ENCODE measurements at regions not wholly inside any gene's neighbourhood (a gene's known extent, or its start where the extent isn't known, plus 50 kb on each side); places are given as distances from the start of the nearest gene placed in this dataset.
A peak's percentile ranks its signal among the peaks of the same experiment; 100 is the strongest.

- DNase-seq = no peak
These were observed 530.8 kb downstream of the SHQ1 start for GRCh38 chr3:72317491-72317890.

GRCh38 chr3:72316501-72317279 lies 531.6 kb downstream of the SHQ1 start:
- DNase-seq = no peak

DNA sequence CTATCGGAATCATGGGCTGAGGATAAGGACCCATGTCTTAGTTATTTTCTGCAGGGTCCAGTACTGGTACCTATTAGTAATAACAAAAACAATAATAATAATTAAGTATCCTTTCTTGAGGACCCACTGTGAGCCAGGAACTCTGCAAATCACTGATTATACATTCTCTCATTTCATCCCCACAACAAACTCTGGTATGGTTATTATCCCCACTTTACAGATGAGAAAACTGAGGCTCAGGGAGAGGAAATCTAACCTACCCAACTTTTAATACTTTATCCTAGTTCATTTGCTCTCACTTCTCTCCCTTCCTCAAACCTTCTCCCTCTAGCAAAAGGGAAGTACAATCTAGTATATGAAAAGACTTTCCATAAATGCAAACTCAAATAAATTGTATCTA lies 528.4 kb upstream of the PROK2 start:
- no peak for DNase-seq

DNA sequence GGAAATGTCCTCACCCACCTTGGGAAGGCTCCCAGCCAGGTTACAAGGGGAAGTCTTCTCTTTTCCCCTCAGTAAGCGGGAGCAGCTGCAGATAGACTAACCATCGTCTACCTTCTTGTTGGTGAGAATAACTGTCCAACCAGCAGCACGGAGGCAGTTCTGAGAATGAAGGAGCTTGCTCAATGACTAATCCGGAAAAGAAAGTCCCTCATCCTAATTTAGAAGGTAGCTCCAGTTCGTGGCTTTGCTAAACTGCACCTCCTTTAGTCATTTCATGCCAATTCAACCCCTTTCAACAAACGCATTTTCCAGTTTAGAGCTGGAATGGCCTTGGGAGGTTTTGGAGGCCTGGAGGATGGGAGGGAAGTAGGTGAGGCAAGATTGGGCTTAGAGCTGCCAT lies 527.4 kb upstream of the PROK2 start:
- DNase-seq = no peak

DNA sequence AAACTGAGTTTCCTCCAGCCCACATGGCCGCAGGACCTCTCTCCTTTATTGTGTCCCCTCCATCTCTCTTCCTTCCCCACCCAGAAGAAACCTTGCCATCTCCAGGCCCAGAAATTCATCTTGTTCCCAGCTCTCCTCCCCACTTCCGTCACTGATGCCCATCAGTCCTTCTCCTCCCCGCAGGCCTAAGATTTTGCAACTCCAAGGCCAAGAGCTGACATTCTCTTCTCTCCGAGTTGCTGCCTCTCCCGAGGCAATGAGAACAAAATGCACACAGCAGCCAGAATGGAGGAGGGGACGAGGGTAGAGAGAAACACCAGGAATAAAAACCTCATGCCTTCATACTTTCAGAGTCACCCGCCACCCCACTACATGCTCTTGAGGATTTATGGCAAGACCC lies 526.5 kb upstream of the PROK2 start:
- DNase-seq = no peak

DNA sequence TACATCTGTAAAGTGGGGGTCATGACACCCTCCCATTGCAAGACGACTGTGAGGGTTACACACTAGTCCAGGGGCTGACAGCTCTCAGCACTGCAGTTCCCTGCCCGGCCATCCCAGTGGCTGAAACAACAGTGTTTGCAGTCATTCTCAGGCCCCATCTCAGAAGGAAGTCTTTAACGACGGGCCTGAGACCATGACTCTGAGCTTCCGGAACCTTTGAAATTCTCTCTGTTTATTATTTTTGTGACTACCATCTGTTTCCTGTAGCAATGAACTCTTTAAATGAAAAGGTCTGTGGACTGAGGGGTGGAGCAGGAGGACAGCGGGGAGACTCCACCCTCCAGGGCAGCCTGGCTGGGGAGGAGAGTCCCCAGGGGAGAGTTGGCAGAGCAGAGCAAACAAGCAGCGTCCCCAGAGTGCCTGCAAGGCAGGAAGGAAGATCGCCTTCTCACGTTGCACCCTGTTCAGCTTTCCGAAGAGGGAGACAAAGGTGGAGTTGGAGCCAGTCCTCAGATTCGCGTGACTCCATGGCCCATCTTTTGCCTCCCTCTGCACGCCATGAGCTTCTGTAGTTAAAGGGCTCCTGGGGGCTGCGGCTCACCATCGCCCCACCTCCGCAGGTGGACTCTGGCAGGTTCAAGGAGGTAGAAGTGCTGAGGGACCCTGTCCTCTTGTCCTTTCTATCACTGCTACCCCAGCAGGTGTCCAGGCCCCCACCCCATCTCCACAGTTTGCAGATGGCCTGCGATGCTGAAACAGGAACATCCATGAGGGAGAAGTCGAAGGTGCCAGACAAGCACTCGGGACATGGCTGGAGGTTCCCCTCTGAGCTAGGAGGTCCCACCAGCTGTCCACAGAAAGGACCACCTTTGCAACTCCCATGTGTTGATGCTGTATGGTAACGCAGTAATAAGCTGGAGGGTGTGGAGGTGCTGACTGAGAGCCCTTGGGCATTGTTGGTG lies 525.8 kb upstream of the PROK2 start:
- DNase-seq = peak; percentile 9

DNA sequence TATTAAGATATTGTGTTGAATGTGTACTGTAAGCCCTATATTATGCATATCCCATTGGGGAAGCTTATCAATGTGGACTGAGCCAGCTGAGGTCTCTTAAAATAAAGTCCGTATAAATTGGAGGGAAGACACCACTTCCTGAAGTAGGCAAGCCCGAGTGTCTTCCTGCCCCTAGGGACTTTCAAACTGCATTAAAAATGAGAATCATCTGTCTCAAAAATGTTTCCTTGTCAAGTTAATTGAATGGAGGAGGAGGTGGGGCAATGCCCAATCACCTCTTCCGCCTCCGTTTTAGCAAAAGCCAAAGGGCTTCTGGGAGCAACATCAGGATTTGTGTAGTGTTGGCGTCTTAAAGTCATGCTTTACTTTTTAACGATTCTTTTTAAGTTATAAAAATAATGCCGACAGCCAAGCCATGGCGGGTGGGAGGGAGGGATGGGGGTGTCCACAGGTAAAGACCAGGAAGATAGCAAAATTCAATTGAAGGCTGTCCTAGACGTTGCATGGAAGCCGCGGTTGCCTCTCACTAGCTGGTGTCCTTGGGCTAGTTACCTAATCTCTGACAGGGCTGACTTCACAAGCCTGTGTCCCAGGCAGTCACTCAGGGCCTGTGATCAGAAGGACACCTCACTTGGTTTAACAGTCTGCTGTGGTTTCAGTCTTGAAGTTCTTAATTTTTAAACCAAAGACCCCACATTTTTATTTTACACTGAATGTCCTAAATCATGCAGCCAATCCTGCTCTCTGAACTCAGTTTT lies 524.9 kb upstream of the PROK2 start:
- no peak for DNase-seq

DNA sequence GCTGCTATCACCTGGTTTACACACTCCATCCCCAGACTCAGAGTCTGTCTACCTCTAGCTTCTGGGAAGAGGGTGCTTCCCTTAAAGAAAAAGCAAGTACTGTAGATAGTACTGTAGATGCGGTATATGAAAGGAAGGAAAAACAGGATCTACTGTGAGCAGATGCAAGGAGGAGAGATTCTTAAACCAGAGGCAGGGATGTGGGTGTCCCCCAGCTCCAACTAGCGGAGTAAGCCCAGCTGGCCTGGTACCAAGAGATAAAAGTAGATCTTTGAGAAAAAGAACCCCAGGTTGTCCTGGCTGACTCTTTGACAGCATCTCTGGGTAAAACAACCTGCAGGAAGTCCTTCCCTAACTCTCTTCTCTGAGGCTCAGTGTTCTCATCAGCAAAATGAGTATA lies 523.7 kb upstream of the PROK2 start:
- no peak for DNase-seq

GRCh38 chr3:72307438-72308115 lies 522.6 kb upstream of the PROK2 start:
- no peak for DNase-seq

DNA sequence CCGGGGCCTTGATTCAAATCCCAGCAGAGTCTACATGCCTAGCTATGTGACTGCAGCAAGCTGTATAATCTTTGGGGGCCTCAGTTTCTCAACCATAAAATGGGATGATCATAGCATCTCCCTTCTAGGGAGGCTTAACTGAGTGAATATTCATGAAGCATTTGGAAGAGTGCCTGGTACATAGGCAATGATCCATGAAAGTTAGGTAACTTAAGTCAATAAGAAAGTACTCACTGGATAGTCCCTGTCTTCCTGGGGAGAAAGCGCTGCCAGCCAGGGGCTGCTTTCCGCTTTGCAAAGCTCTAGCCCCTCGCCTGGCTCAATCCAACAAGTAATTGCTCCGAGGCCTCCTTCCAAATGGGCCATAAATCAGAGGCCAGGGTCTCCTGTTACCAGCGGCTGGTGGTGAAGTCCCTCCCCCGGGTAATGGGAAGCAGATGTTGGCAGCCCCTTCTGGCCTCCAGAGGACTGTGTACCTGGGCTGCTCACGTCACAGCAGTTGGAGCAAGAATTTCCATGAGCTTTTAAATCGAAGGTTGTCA lies 521.9 kb upstream of the PROK2 start:
- no peak for DNase-seq

GRCh38 chr3:72303926-72304325 lies 519.0 kb upstream of the PROK2 start:
- no peak for DNase-seq

- DNase-seq = no peak
These were observed 516.8 kb upstream of the PROK2 start for GRCh38 chr3:72301779-72302178.

DNA sequence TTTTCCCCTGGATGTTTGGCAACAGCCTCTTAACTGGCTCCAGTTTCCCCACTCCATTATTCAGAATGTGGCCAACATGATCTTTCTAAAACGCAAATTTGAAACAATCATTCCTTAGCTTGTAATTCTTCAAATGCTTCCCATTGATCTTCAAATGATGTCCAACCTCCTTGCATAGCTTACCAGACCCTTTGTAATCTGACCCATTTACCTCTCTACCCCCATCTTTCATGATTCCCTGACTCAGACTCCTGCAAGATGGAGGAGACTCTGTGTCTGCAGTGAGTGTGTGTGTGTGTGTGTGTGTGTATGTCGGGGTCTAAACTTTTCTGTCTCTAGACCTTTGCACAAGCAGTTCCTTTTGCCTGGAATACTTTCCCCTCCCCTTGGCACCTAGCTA lies 515.7 kb upstream of the PROK2 start:
- no peak for DNase-seq

DNA sequence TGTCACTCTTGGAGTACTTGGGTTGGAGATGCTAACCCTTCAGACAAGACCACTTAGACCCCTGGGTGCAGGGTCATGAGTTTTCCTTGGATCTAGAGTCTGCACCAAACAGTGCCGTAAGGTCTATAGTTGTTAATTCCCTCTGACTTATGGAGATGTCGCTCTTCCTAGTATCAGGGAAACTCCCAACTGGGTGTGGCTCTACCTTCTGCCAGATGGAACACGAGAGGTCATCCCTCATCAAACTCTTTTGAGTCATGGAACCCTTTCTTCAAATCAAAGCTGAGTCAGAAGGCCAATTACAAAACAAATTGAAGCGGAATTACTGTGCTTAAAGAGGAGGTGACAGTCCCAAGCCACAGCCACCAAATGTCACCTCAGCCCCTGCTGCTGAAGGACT lies 514.9 kb upstream of the PROK2 start:
- DNase-seq = no peak

DNA sequence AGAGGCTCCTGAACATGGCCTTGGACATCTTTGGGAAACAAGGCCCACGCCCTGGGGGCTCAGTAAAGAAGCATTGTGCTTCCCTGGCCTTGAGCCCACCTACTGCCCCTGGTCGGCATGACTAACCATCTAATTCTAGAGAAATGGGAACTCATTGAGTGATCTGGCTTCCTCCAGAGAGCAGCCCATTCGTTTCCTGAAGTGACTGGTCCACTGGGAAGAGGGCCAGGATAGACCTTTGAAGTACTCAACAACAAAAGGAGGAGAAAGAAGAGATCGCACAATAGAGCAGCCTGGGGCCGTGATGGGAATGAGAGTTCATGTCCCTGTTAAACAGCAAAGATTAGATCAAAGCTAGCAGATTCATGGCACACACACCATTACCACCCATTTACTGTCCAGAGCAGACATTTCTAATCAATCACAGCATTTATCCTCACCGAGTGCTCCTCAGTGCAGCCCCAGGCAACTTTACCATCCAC lies 514.4 kb upstream of the PROK2 start:
- DNase-seq = no peak

GRCh38 chr3:72298201-72299152 lies 513.5 kb upstream of the PROK2 start:
- DNase-seq = no peak

- no peak for DNase-seq
These were observed 512.5 kb upstream of the PROK2 start for GRCh38 chr3:72297481-72297880.

- DNase-seq = no peak
These were observed 511.6 kb upstream of the PROK2 start for GRCh38 chr3:72296477-72297111.

GRCh38 chr3:72295962-72296450 lies 511.1 kb upstream of the PROK2 start:
- no peak for DNase-seq

GRCh38 chr3:72295276-72295961 lies 510.5 kb upstream of the PROK2 start:
- no peak for DNase-seq
